HG03521 (cell line): ENCODE measurements at regions not wholly inside any gene's neighbourhood (a gene's known extent, or its start where the extent isn't known, plus 50 kb on each side); places are given as distances from the start of the nearest gene placed in this dataset.

Experiments
- ATAC-seq: cut with Tn5 transposase; IDR thresholded peaks from one replicate; pipeline ENCODE4 v1.9.1; 2021; ENCODE audit warnings: mild to moderate bottlenecking, moderate library complexity; ENCODE audit not compliant: unreplicated experiment

GRCh38 chr7:25495342-25496250 lies 267.3 kb upstream of the NPVF start:
- no peak for ATAC-seq

DNA sequence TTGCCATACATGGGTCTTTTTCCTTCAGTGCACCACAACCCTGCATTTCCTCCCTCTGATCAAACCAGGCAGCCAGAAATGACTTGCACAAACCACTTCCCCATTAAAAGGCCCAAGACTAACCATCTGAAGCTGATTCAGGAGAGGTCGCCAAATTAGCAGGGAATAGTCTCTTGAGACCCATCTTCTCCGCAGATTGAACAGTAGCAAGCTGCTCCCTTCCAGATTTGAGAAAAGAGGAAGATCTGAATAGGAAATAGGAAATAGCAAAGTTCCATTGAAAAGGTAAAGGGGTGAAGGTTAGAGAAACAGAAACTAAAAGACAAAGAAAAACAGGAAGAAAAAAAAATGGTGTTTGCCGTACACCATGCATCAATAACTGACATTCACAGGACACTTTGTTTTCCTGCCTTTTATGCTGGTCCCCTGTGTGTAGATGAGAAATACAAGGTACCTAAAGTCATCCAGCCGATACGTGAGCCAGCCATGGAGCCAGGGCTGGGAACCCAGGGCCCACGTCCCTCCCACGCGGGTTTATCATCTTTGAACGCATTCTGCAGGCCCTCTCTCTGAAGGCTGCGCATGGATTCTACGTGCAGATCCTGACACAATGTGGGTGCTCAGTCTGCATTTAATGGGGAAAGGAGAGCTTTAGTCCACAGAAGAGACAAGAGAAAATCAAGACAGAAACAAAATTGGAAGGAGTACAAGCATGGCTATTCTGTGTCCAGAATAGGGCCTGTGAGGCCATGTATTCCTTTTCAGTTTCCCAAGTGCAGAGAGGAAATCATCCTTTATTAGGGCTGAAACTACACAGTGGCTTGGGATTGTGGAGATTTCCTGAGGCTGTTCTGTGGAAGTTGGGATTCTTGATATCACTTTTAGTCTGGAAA lies 268.4 kb upstream of the NPVF start:
- no peak for ATAC-seq

GRCh38 chr7:25500393-25500921 lies 272.2 kb upstream of the NPVF start:
- no peak for ATAC-seq

GRCh38 chr7:25503306-25503705 lies 275.0 kb upstream of the NPVF start:
- ATAC-seq: no peak

DNA sequence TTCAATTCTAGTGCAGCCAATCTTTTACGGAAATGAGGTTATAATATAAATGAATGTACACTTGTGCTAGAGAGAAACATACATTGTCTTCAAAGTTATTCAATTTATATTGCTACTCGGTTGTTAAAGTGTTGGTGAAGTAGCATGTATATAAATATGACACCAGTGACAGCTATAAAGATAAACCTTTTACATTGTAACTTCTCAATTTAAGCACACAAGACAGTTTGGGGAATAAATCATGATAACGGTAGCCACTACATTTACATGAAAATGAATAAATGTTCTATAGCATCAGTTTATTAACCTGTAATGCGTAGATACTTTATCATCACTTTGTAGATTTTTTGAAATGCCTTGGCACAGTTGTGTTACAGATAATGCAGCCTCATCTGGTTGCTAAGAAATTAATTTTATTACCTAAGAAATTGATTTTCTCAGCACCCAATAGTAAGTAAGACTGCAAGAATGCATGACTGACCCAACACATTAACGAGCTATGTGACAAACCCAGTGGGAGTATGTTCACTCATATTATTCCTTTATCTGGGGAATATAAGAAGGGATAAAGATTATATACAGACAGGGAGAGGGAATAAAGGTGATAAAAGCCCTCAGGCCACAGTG lies 283.9 kb upstream of the NPVF start:
- ATAC-seq: no peak

GRCh38 chr7:25515633-25516275 lies 287.5 kb upstream of the NPVF start:
- no peak for ATAC-seq

DNA sequence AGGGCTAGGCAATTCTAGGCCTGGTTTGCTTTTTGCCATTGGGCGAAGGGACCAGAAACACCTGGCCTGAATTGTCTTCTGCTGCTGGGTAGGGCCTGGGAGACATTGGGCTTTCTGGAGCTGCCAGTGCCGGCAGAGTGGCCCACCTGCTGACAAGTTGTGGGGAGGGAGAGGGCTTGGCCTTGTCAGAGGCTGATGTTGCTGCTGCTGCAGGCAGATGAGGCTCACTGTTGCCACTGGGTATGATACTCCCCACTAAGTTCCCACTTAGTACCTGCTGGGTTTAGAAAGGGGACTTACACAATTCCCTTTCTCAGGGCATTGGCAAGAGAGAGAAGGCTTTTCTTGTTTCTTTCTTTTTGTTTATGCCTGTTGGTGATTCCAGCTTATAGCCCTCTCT lies 289.6 kb upstream of the NPVF start:
- ATAC-seq: no peak

DNA sequence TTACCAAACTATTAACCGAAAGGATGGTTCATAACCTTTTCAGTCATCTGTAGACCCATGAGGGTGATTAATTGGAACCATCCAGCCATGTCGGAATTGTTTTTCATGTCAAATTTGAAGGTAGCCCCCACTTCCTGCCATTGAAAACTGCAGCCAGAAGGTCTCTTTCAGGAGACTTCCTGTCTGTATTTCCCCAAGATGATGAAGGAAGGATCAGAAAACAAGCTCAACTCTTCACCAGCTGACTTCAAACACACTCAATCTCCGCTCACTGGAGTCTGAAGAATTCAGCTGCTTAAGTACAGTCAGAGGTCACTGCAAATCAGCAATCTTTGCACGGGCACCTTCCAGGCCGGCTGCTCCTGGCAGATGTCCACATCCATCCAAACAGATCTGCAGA lies 291.7 kb upstream of the NPVF start:
- no peak for ATAC-seq

- ATAC-seq: no peak
These were observed 292.2 kb upstream of the NPVF start for GRCh38 chr7:25520516-25520915.

DNA sequence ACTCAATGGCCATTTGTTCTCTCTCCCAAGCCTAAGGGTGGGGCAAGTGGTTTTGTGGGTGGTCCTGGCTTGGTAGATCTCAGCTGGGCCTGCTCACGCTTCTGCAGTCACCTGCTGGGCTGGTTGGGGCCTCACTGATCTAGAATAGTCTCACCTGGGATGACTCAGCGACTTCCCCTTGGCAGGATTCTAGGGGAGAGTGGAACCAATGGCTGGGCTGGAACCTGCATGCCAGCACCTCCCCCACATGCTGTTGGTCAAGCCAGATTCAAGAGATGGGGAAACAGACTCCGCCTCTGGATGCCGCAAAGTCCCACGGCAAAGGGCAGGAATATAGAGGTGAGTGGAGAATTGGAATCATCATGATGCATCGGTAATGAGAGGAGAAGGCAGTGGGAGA lies 292.9 kb upstream of the NPVF start:
- ATAC-seq: no peak

GRCh38 chr7:25522727-25523126 lies 294.4 kb upstream of the NPVF start:
- ATAC-seq: no peak

- ATAC-seq: no peak
These were observed 299.4 kb upstream of the NPVF start for GRCh38 chr7:25527665-25528170.

GRCh38 chr7:25529320-25529719 lies 301.0 kb upstream of the NPVF start:
- ATAC-seq: no peak

DNA sequence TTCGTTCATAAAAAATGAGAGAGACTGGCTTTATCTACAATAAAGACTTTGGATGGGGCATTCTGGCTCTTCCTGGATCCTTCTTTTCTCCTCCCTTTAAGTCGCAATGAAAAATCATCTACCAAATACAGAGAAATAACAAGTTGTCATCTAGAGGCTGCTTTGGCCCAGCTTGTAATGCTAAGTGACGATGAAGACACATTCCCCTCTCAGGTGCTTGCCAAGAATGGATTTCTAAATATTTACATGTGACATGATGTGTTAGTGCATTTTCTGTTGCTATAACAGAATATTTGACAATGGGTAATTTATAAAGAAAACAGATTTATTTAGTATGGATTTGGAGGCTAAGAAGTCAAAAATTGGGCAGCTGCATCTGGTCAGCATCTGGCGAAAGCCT lies 308.6 kb upstream of the NPVF start:
- no peak for ATAC-seq

DNA sequence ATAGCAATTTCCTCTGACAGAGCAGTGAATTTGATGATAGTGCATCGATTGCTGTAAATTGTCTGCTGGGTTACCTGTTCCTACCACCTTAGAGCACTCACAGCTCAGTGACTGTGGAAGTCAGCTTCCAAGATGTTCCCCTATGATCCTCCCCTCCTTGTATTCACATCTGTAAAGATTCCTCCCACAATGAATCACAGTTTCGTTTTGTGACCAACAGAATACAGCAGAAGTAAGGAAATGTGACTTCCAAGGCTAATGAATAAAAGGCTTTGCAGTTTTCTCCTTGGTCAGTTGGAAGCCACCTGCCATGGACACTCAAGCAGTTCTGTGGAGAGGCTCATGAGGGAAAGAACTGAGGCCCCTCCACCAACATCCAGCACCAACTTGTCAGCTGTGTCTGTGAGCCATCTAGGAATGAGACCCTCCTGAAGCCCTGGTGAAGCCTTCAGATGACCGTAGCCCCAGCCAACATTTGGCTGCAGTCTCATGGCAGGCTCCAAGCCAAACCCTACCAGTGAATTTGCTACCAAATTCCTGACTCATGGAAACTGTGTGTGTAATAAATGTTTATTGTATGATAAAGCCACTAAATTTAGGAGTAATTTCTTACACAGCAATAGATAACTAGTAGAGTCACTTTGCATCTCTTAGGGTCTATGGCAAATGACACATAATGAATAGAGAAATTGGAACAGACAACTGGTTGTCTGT lies 309.5 kb upstream of the NPVF start:
- no peak for ATAC-seq

- ATAC-seq: no peak
These were observed 313.0 kb upstream of the NPVF start for GRCh38 chr7:25541094-25541821.

GRCh38 chr7:25541877-25542276 lies 313.6 kb upstream of the NPVF start:
- no peak for ATAC-seq

DNA sequence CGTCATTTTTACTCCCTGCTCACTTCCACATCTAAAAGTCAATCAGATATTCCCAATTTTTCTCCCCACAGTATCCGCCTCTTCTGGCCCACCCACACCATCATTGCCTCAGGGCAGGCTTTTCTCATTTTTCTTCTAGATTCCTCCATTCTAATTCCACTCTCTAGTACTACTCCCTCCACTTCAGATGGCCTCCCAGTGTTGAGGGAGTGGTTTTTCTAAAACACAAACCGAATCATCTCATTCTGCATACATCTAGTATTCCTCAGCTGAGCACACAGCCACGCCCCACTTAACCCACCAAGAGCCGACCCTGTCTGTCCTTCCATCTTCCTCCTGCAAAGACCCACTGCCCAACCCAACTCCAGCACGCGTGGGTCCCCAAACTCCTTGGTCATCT lies 314.9 kb upstream of the NPVF start:
- no peak for ATAC-seq

DNA sequence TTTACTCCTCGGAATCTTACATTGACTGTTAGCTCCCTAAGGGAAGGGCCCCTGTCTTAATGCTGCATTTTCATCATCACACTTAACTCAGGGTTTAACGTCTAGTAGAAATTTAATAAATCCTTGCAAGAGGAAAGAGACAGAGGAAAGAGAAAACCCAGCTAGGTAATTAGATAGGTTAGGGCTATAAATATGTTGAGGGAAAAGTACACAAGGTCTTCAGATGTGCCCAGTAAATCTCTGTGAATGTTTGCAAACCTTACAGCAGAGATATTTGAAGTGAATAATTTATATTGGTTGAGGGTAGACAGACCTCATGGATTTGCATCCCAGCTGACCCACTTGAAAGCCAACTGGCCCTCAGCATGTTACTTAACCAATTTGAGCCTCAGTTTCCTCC lies 315.5 kb upstream of the NPVF start:
- no peak for ATAC-seq
